ENCODE measurements at regions not wholly inside any gene's neighbourhood (a gene's known extent, or its start where the extent isn't known, plus 50 kb on each side); places are given as distances from the start of the nearest gene placed in this dataset.

GRCh38 chr4:123819362-123820035 is 422.9 kb downstream of the SPRY1 start:
- ATAC-seq = no peak

- ATAC-seq = no peak
These were observed 425.3 kb downstream of the SPRY1 start for GRCh38 chr4:123821861-123822260.

- no peak for ATAC-seq
These were observed 425.8 kb downstream of the SPRY1 start for GRCh38 chr4:123822353-123822752.

- no peak for ATAC-seq
These were observed 426.6 kb downstream of the SPRY1 start for GRCh38 chr4:123823244-123823643.

GRCh38 chr4:123824524-123824923 is 427.9 kb downstream of the SPRY1 start:
- ATAC-seq = no peak

GRCh38 chr4:123825596-123826291 is 429.1 kb downstream of the SPRY1 start:
- no peak for ATAC-seq

GRCh38 chr4:123826896-123827295 is 430.3 kb downstream of the SPRY1 start:
- no peak for ATAC-seq

- no peak for ATAC-seq
These were observed 430.9 kb downstream of the SPRY1 start for GRCh38 chr4:123827511-123827910.

- no peak for ATAC-seq
These were observed 434.3 kb downstream of the SPRY1 start for GRCh38 chr4:123830930-123831329.

- no peak for ATAC-seq
These were observed 435.8 kb downstream of the SPRY1 start for GRCh38 chr4:123832173-123833026.

GRCh38 chr4:123833171-123833643 is 436.6 kb downstream of the SPRY1 start:
- no peak for ATAC-seq

- ATAC-seq = no peak
These were observed 439.4 kb downstream of the SPRY1 start for GRCh38 chr4:123835831-123836590.

GRCh38 chr4:123836851-123837595 is 440.4 kb downstream of the SPRY1 start:
- no peak for ATAC-seq

- ATAC-seq = no peak
These were observed 441.9 kb downstream of the SPRY1 start for GRCh38 chr4:123838474-123838873.

- ATAC-seq = no peak
These were observed 443.6 kb downstream of the SPRY1 start for GRCh38 chr4:123840197-123840596.

GRCh38 chr4:123841447-123842121 is 445.0 kb downstream of the SPRY1 start:
- no peak for ATAC-seq

- ATAC-seq = no peak
These were observed 446.5 kb downstream of the SPRY1 start for GRCh38 chr4:123843137-123843536.

- no peak for ATAC-seq
These were observed 447.8 kb downstream of the SPRY1 start for GRCh38 chr4:123844374-123844773.

- ATAC-seq = no peak
These were observed 449.5 kb downstream of the SPRY1 start for GRCh38 chr4:123846092-123846491.

GRCh38 chr4:123846561-123846960 is 450.0 kb downstream of the SPRY1 start:
- no peak for ATAC-seq

GRCh38 chr4:123848606-123849005 is 452.0 kb downstream of the SPRY1 start:
- ATAC-seq = no peak

Data from activated CD4-positive, CD25-positive, alpha-beta regulatory T cell treated with anti-CD3 and anti-CD28 coated beads, Interleukin-2, amount 50 U/mL, for 24 hours (primary cell).